CD14-positive monocyte (primary cell): ENCODE measurements at regions not wholly inside any gene's neighbourhood (a gene's known extent, or its start where the extent isn't known, plus 50 kb on each side); places are given as distances from the start of the nearest gene placed in this dataset.

Source experiments
- DNase-seq, 3 donors: peaks; one replicate each; pipeline ENCODE4 v3.0.0-alpha.2; 2011 to 2022
- H2AFZ ChIP-seq: 2 replicates; pipeline ENCODE4 v1.6.0; 2012; ENCODE audit warnings: mild to moderate bottlenecking, low read depth, low read length, inconsistent platforms; ENCODE audit not compliant: insufficient read depth, poor library complexity, severe bottlenecking
- H3K27ac ChIP-seq, 2 donors: 1 replicate in 1 of 2; 2 replicates in 1 of 2; pipeline ENCODE4 v1.5.1; 2012 to 2013; ENCODE audit warnings: low read length in 2 of 2, control low read depth in 1 of 2, inconsistent platforms in 1 of 2, low read depth in 1 of 2, mild to moderate bottlenecking in 1 of 2
- H3K27me3 ChIP-seq, 2 donors: one replicate each; pipeline versions ENCODE4 v1.6.0 to v1.6.1; 2011 to 2013; ENCODE audit warnings: low read length in 2 of 2; ENCODE audit not compliant: control insufficient read depth in 2 of 2, insufficient read depth in 2 of 2
- H3K36me3 ChIP-seq, 2 donors: replicated peaks in 1 of 2; 1 replicate in 1 of 2; 2 replicates in 1 of 2; pipeline versions ENCODE4 v1.5.1 to v1.6.1; 2012 to 2013; ENCODE audit warnings: low read length in 2 of 2, control low read depth in 1 of 2, inconsistent platforms in 1 of 2, mild to moderate bottlenecking in 1 of 2; ENCODE audit not compliant: insufficient read depth in 2 of 2, control insufficient read depth in 1 of 2
- H3K4me1 ChIP-seq, 2 donors: 1 replicate in 1 of 2; 2 replicates in 1 of 2; pipeline versions ENCODE4 v1.5.1 to v1.6.1; 2012 to 2013; ENCODE audit warnings: low read length in 2 of 2, control low read depth in 1 of 2, inconsistent platforms in 1 of 2, mild to moderate bottlenecking in 1 of 2, moderate library complexity in 1 of 2; ENCODE audit not compliant: insufficient read depth in 2 of 2, control insufficient read depth in 1 of 2
- H3K4me2 ChIP-seq: replicated peaks from 2 replicates; pipeline ENCODE3; 2012; ENCODE audit warnings: low read length, moderate library complexity, mild to moderate bottlenecking; ENCODE audit not compliant: poor library complexity, severe bottlenecking; ENCODE audit errors: extremely low read depth
- H3K4me3 ChIP-seq, 3 experiments: fragments of 200-600 bp in 1 of 3; sonication (generic) in 1 of 3; replicated peaks in 1 of 3; 1 replicate in 2 of 3; 2 replicates in 1 of 3; pipeline ENCODE4 v1.5.1; 2011 to 2013; ENCODE audit warnings: low read length in 3 of 3, mild to moderate bottlenecking in 3 of 3, control low read depth in 2 of 3, low read depth in 2 of 3, inconsistent platforms in 1 of 3, moderate library complexity in 1 of 3
- H3K79me2 ChIP-seq: 2 replicates; pipeline ENCODE4 v1.6.0; 2012; ENCODE audit warnings: mild to moderate bottlenecking, control low read depth, inconsistent platforms, low read length, moderate library complexity; ENCODE audit not compliant: insufficient read depth
- H3K9ac ChIP-seq: 2 replicates; pipeline ENCODE4 v1.6.0; 2017; ENCODE audit warnings: low read length, mild to moderate bottlenecking; ENCODE audit not compliant: insufficient read depth, poor library complexity, severe bottlenecking
- H3K9me3 ChIP-seq, 2 donors: replicated peaks in 1 of 2; 1 replicate in 1 of 2; 2 replicates in 1 of 2; pipeline versions ENCODE4 v1.5.1 to v1.6.1; 2012 to 2013; ENCODE audit warnings: low read length in 2 of 2, control low read depth in 1 of 2; ENCODE audit not compliant: control insufficient read depth in 1 of 2, insufficient read depth in 1 of 2
- H4K20me1 ChIP-seq: 2 replicates; pipeline ENCODE4 v1.6.0; 2012; ENCODE audit warnings: mild to moderate bottlenecking, low read length, control low read depth, moderate library complexity; ENCODE audit not compliant: insufficient read depth
- H3K27ac Mint-ChIP-seq, 7 donors: one replicate each; pipeline ENCODE4 v1.8.0; 2020; ENCODE audit warnings: mild to moderate bottlenecking in 7 of 7, mixed read lengths in 7 of 7, moderate library complexity in 6 of 7, inconsistent platforms in 2 of 7
- H3K27me3 Mint-ChIP-seq, 3 donors: one replicate each; pipeline ENCODE4 v1.8.0; 2021 to 2022; ENCODE audit warnings: low read depth in 3 of 3, mild to moderate bottlenecking in 3 of 3, mixed read lengths in 3 of 3, moderate library complexity in 3 of 3, inconsistent platforms in 1 of 3
- H3K36me3 Mint-ChIP-seq, 2 donors: one replicate each; pipeline ENCODE4 v1.8.0; 2020; ENCODE audit warnings: mixed read lengths in 2 of 2, inconsistent platforms in 1 of 2, mild to moderate bottlenecking in 1 of 2
- H3K4me1 Mint-ChIP-seq: one replicate; pipeline ENCODE4 v1.8.0; 2020; ENCODE audit warnings: mild to moderate bottlenecking, mixed read lengths
- H3K4me3 Mint-ChIP-seq, 2 donors: one replicate each; pipeline ENCODE4 v1.8.0; 2020; ENCODE audit warnings: mild to moderate bottlenecking in 2 of 2, mixed read lengths in 2 of 2, moderate library complexity in 1 of 2
- H3K9me3 Mint-ChIP-seq, 7 donors: one replicate each; pipeline ENCODE4 v1.8.0; 2020 to 2022; ENCODE audit warnings: mixed read lengths in 7 of 7, mild to moderate bottlenecking in 6 of 7, moderate library complexity in 6 of 7, inconsistent platforms in 2 of 7
- CTCF ChIP-seq: fragments of 200-600 bp; IDR thresholded peaks from one replicate; pipeline ENCODE4 v1.8.0; 2022; ENCODE audit warnings: antibody characterized with exemption, mild to moderate bottlenecking
- WGBS: methylation state at CpG from one replicate; pipeline ENCODE4 v1.1.5; 2013; ENCODE audit warnings: missing lambda C conversion rate; ENCODE audit not compliant: insufficient coverage; 5-methylcytosine and 5-hydroxymethylcytosine counted together
- intact Hi-C, 2 donors: fragments of 100-400 bp; cut with micrococcal nuclease; formaldehyde crosslinking; loops; one replicate each; pipeline versions ENCODE4 v1.15.0 to v1.15.1; 2023

GRCh38 chr4:189081826-189082225 lies 858.8 kb upstream of the FRG1 start:
- no peaks in the 10 kb centered on the region for H3K27me3 Mint-ChIP-seq
- H3K9me3 Mint-ChIP-seq: peaks cover 0 to 8% (median 0%) of the 10 kb centered on the region in 7 donors
- Histone ChIP-seq H3K79me2 (no peaks in the 10 kb centered on the region), H3K4me1 (no peaks in the 10 kb centered on the region), H3K9me3 (peaks cover 0 to 4% of the 10 kb centered on the region in 2 donors), H2AFZ (no peak overlapping the region), H3K4me3 (no peak overlapping the region), H4K20me1 (no peaks in the 10 kb centered on the region), H3K4me2 (no peak overlapping the region), H3K36me3 (no peaks in the 10 kb centered on the region), H3K27ac (no peak overlapping the region), H3K27me3 (no peaks in the 10 kb centered on the region), H3K9ac (no peak overlapping the region)
- no peaks in the 10 kb centered on the region for H3K4me1 Mint-ChIP-seq
- TF ChIP-seq CTCF: no peak
- no peak overlapping the region for H3K4me3 Mint-ChIP-seq
- no peak overlapping the region for H3K27ac Mint-ChIP-seq
- DNase-seq: no peak
- no peaks in the 10 kb centered on the region for H3K36me3 Mint-ChIP-seq
- intact Hi-C loops: no loop called here

- Histone ChIP-seq H3K9me3 (peaks cover 0 to 4% of the 10 kb centered on the region in 2 donors), H3K9ac (no peak overlapping the region), H3K79me2 (no peaks in the 10 kb centered on the region), H3K4me1 (no peaks in the 10 kb centered on the region), H2AFZ (no peak overlapping the region), H3K36me3 (no peaks in the 10 kb centered on the region), H3K27ac (no peak overlapping the region), H4K20me1 (no peaks in the 10 kb centered on the region), H3K4me3 (no peak overlapping the region), H3K4me2 (no peak overlapping the region), H3K27me3 (no peaks in the 10 kb centered on the region)
- 92% methylated on average over 3 of the region's 5 CpGs for WGBS
- Mint-ChIP-seq H3K9me3 (peaks cover 0 to 6% (median 1%) of the 10 kb centered on the region in 7 donors), H3K4me3 (no peak overlapping the region), H3K27ac (peak overlapping the region in 1 of 7 donors; percentile 22), H3K4me1 (no peaks in the 10 kb centered on the region), H3K36me3 (no peaks in the 10 kb centered on the region), H3K27me3 (no peaks in the 10 kb centered on the region)
- intact Hi-C loops: no loop called here
- no peak for DNase-seq
- no peak for TF ChIP-seq CTCF
Observed at GRCh38 chr4:189083769-189084168, 856.9 kb upstream of the FRG1 start.
